Ishikawa (cell line): ENCODE measurements at regions not wholly inside any gene's neighbourhood (a gene's known extent, or its start where the extent isn't known, plus 50 kb on each side); places are given as distances from the start of the nearest gene placed in this dataset.

Source experiments
- CEBPB ChIP-seq: IDR thresholded peaks from 2 replicates; pipeline ENCODE4 v1.6.1; 2012
- EGR1 ChIP-seq: IDR thresholded peaks from 2 replicates; pipeline ENCODE4 v1.6.1; 2012
- EP300 ChIP-seq: IDR thresholded peaks from 2 replicates; pipeline ENCODE4 v1.6.1; 2012; ENCODE audit warnings: borderline replicate concordance
- RAD21 ChIP-seq: IDR thresholded peaks from 2 replicates; pipeline ENCODE4 v1.6.1; 2012; ENCODE audit warnings: low read depth
- TAF1 ChIP-seq: IDR thresholded peaks from 2 replicates; pipeline ENCODE4 v1.6.1; 2012; ENCODE audit warnings: low read depth, mild to moderate bottlenecking
- ZBTB7A ChIP-seq: IDR thresholded peaks from 2 replicates; pipeline ENCODE4 v1.6.1; 2012; ENCODE audit warnings: low read depth
- TF ChIP-seq, protein P1 (sequence below): IDR thresholded peaks from 2 replicates; pipeline ENCODE4 v1.6.1; 2012; ENCODE audit warnings: low read depth, mild to moderate bottlenecking
- TF ChIP-seq, protein P2 (sequence below): IDR thresholded peaks from 2 replicates; pipeline ENCODE4 v1.6.1; 2012

DNA sequence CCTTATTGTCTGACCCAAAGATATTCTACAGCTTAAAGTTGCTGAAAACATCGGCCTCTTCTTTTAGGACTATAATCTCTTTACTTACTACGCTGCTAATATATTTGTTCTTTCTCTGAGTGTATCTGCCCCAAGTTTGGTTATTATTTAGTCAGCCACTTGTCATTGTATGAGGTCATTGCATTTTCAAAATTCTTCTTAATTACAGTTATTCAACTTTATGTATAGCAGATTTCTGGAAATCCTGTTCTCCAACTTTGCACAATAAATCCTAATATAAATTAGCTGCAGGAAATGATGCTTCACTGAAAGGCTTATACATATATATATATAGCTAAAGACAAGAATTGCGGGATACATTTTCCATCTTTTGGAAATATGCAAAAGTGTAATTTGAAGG lies 88.5 kb upstream of the HIVEP1 start:
- no peak for TF ChIP-seq TAF1
- TF ChIP-seq CEBPB = no peak
- TF ChIP-seq, protein P1, sequence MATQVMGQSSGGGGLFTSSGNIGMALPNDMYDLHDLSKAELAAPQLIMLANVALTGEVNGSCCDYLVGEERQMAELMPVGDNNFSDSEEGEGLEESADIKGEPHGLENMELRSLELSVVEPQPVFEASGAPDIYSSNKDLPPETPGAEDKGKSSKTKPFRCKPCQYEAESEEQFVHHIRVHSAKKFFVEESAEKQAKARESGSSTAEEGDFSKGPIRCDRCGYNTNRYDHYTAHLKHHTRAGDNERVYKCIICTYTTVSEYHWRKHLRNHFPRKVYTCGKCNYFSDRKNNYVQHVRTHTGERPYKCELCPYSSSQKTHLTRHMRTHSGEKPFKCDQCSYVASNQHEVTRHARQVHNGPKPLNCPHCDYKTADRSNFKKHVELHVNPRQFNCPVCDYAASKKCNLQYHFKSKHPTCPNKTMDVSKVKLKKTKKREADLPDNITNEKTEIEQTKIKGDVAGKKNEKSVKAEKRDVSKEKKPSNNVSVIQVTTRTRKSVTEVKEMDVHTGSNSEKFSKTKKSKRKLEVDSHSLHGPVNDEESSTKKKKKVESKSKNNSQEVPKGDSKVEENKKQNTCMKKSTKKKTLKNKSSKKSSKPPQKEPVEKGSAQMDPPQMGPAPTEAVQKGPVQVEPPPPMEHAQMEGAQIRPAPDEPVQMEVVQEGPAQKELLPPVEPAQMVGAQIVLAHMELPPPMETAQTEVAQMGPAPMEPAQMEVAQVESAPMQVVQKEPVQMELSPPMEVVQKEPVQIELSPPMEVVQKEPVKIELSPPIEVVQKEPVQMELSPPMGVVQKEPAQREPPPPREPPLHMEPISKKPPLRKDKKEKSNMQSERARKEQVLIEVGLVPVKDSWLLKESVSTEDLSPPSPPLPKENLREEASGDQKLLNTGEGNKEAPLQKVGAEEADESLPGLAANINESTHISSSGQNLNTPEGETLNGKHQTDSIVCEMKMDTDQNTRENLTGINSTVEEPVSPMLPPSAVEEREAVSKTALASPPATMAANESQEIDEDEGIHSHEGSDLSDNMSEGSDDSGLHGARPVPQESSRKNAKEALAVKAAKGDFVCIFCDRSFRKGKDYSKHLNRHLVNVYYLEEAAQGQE = no peak
- no peak for TF ChIP-seq EGR1
- TF ChIP-seq RAD21 = no peak
- TF ChIP-seq, protein P2, sequence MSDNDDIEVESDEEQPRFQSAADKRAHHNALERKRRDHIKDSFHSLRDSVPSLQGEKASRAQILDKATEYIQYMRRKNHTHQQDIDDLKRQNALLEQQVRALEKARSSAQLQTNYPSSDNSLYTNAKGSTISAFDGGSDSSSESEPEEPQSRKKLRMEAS = no peak
- TF ChIP-seq EP300 = no peak
- TF ChIP-seq ZBTB7A = no peak
